GM12878 (cell line): ENCODE measurements at regions not wholly inside any gene's neighbourhood (a gene's known extent, or its start where the extent isn't known, plus 50 kb on each side); places are given as distances from the start of the nearest gene placed in this dataset.

Source experiments
- ATAC-seq: fragments of 200-7000 bp; cut with Tn5 transposase; 3 replicates; pipeline ENCODE4 v1.9.1; 2020; ENCODE audit warnings: mild to moderate bottlenecking, moderate library complexity
- BruUV-seq: library from RNA; stranded (reverse); fragments of 400-500 nt; replicated peaks from 2 replicates; lab custom pipeline; 2021; lab: Mats Ljungman, UMichigan
- CTCF ChIA-PET: fragments of 300-600 bp; sonication (Branson Sonifier 250); formaldehyde crosslinking; extraction: SDS; loops from one replicate; lab custom pipeline; 2021; ENCODE audit warnings: inconsistent platforms; lab: Yijun Ruan, JAX
- POLR2A ChIA-PET: fragments of 350-600 bp; formaldehyde crosslinking; extraction: SDS; loops from one replicate; lab custom pipeline; 2021; ENCODE audit warnings: inconsistent platforms; lab: Charles Lee
- RAD21 ChIA-PET: fragments of 300-600 bp; sonication (Branson Sonifier 250); formaldehyde crosslinking; loops from one replicate; lab custom pipeline; 2023; ENCODE audit warnings: antibody characterized with exemption; ENCODE audit not compliant: unreplicated experiment; lab: Charles Lee
- SMC1A ChIA-PET: fragments of 300-600 bp; sonication (Branson Sonifier 250); formaldehyde crosslinking; loops from one replicate; lab custom pipeline; 2023; ENCODE audit not compliant: unreplicated experiment, uncharacterized antibody; lab: Charles Lee
- DNase-seq: peaks from one replicate; pipeline ENCODE4 v3.0.0-alpha.2; 2011; ENCODE audit warnings: low read depth, low spot score
- FAIRE-seq: peaks from 3 replicates; lab custom pipeline; 2011; peaks lifted over from hg19 to GRCh38; lab: Jason Lieb, UNC
- H2AFZ ChIP-seq: 2 replicates; pipeline ENCODE4 v1.6.0; 2011; ENCODE audit warnings: low read depth, low read length, control low read depth; ENCODE audit not compliant: control insufficient read depth
- H3K27ac ChIP-seq: 2 replicates; pipeline ENCODE4 v1.5.1; 2011; ENCODE audit warnings: control low read depth; ENCODE audit not compliant: control insufficient read depth, insufficient read depth
- H3K27me3 ChIP-seq, 2 experiments: replicated peaks in 1 of 2; 2 replicates each; pipeline versions ENCODE4 v1.6.0 to v1.6.1; 2011; ENCODE audit warnings: low read length in 1 of 2; ENCODE audit not compliant: control insufficient read depth in 2 of 2, insufficient read depth in 2 of 2
- H3K36me3 ChIP-seq, 2 experiments: 2 replicates each; pipeline ENCODE4 v1.5.1; 2011; ENCODE audit warnings: low read length in 1 of 2; ENCODE audit not compliant: control insufficient read depth in 2 of 2, insufficient read depth in 2 of 2
- H3K4me1 ChIP-seq: 2 replicates; pipeline ENCODE4 v1.6.1; 2011; ENCODE audit warnings: mild to moderate bottlenecking, low read length, moderate library complexity, mixed read lengths; ENCODE audit not compliant: control insufficient read depth, insufficient read depth
- H3K4me2 ChIP-seq: 2 replicates; pipeline ENCODE4 v1.6.0; 2011; ENCODE audit warnings: control low read depth; ENCODE audit not compliant: control insufficient read depth, insufficient read depth
- H3K4me3 ChIP-seq: fragments of 200-600 bp; sonication (generic); 2 replicates; pipeline ENCODE4 v1.5.1; 2016
- H3K79me2 ChIP-seq: 2 replicates; pipeline ENCODE4 v1.6.0; 2011; ENCODE audit warnings: low read length; ENCODE audit not compliant: control insufficient read depth, insufficient read depth
- H3K9ac ChIP-seq: 2 replicates; pipeline ENCODE4 v1.8.0; 2011; ENCODE audit warnings: low read length, control low read depth, mixed read lengths; ENCODE audit not compliant: control insufficient read depth, insufficient read depth
- H3K9me3 ChIP-seq: replicated peaks from 3 replicates; pipeline ENCODE4 v1.5.1; 2011; ENCODE audit warnings: mild to moderate bottlenecking, low read length; ENCODE audit not compliant: control insufficient read depth, insufficient read depth
- H4K20me1 ChIP-seq: 2 replicates; pipeline ENCODE4 v1.6.0; 2011; ENCODE audit not compliant: control insufficient read depth, insufficient read depth
- ATF2 ChIP-seq: IDR thresholded peaks from 2 replicates; pipeline ENCODE4 v1.6.1; 2012; ENCODE audit warnings: low read length, inconsistent platforms
- CHD4 ChIP-seq: fragments of 200-600 bp; sonication (generic); IDR thresholded peaks from 2 replicates; pipeline ENCODE4 v1.6.1; 2016; ENCODE audit warnings: mild to moderate bottlenecking
- E2F4 ChIP-seq: IDR thresholded peaks from 2 replicates; pipeline ENCODE4 v1.6.1; 2012; ENCODE audit warnings: low read depth, low read length, improper control_type of control experiment
- HDGF ChIP-seq: fragments of 450-650 bp; IDR thresholded peaks from 2 replicates; pipeline ENCODE4 v1.6.1; 2016; ENCODE audit warnings: antibody characterized with exemption
- KLF5 ChIP-seq: fragments of 450-650 bp; IDR thresholded peaks from 2 replicates; pipeline ENCODE4 v1.6.1; 2014; ENCODE audit warnings: mild to moderate bottlenecking; ENCODE audit not compliant: partially characterized antibody
- MAX ChIP-seq: IDR thresholded peaks from 2 replicates; pipeline ENCODE4 v1.6.1; 2012; ENCODE audit warnings: low read depth, low read length, improper control_type of control experiment
- NBN ChIP-seq: fragments of 450-650 bp; IDR thresholded peaks from 2 replicates; pipeline ENCODE4 v1.6.1; 2016
- PBX3 ChIP-seq: IDR thresholded peaks from 2 replicates; pipeline ENCODE4 v1.6.1; 2011; ENCODE audit warnings: mild to moderate bottlenecking, low read depth, low read length, moderate library complexity; ENCODE audit not compliant: insufficient replicate concordance
- RELB ChIP-seq: fragments of 450-650 bp; IDR thresholded peaks from 2 replicates; pipeline ENCODE4 v1.6.1; 2017; ENCODE audit warnings: low read depth, mild to moderate bottlenecking, moderate library complexity
- RFX5 ChIP-seq: IDR thresholded peaks from 2 replicates; pipeline ENCODE4 v1.6.1; 2011; ENCODE audit warnings: low read depth, low read length, improper control_type of control experiment
- STAT1 ChIP-seq: fragments of 450-650 bp; conservative IDR thresholded peaks from 2 replicates; pipeline ENCODE4 v1.6.1; 2014; ENCODE audit warnings: antibody characterized with exemption, mild to moderate bottlenecking
- YY1 ChIP-seq: IDR thresholded peaks from 2 replicates; pipeline ENCODE4 v1.6.1; 2011; ENCODE audit warnings: low read depth, mild to moderate bottlenecking, low read length
- ZSCAN29 ChIP-seq: fragments of 450-650 bp; IDR thresholded peaks from 2 replicates; pipeline ENCODE4 v1.6.1; 2017; ENCODE audit warnings: mild to moderate bottlenecking, moderate library complexity
- WGBS: methylation state at CpG from one replicate; pipeline ENCODE4 v1.1.6; 2016; ENCODE audit warnings: low lambda C conversion rate; ENCODE audit not compliant: insufficient replicate concordance, insufficient coverage; ENCODE audit errors: missing lambda C conversion rate; 5-methylcytosine and 5-hydroxymethylcytosine counted together
- in situ Hi-C: fragments of 300-500 bp; cut with MboI; formaldehyde crosslinking; loops from 9 replicates; pipeline ENCODE4 v1.14.3; 2018; ENCODE audit warnings: mixed read lengths
- intact Hi-C: fragments of 100-400 bp; cut with micrococcal nuclease; formaldehyde crosslinking; loops from one replicate; pipeline ENCODE4 v1.14.2; 2022; ENCODE audit not compliant: unreplicated experiment
- TF ChIP-seq, protein P1 (sequence below): IDR thresholded peaks from 2 replicates; pipeline ENCODE4 v1.6.1; 2011; ENCODE audit warnings: borderline replicate concordance, low read depth, mild to moderate bottlenecking, moderate library complexity, mixed read lengths, low read length; ENCODE audit not compliant: insufficient read depth; ENCODE audit errors: extremely low read length
- TF ChIP-seq, protein P2 (sequence below): fragments of 450-650 bp; IDR thresholded peaks from 2 replicates; pipeline ENCODE4 v1.6.1; 2016; ENCODE audit warnings: mild to moderate bottlenecking, moderate library complexity, borderline replicate concordance

DNA sequence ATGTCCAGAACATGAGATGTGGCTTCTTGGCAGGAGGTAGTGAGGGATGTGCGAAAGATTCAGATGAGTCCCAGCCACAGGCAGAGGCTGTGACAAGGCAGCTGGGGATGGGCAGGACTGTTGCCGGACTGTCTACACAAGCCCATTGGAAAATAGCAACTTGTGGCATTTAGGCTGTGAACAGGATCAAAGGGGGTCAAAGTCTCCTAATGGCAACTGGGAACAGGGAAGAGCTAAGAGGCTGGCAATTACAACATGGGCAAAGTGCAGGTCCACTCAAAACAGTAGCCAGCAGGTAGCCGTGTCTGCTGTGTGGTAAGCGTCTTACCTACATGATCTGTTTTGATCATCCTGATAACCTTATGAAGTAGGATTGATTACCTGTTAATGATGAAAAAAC is 254.2 kb upstream of the ZNF32 start:
- intact Hi-C loops: no loop called here
- SMC1A ChIA-PET: interaction anchor here (2.2 kb wide), 1 partner anchor 99 kb away, joined by 6 read pairs; no protein-coding TSS in a partner anchor
- H3K27me3 ChIP-seq: peaks cover 2 to 3% of the 10 kb centered on the region in 2 experiments; a peak in 3 of 4 replicates
- no peaks in the 10 kb centered on the region for H3K4me1 ChIP-seq
- H3K36me3 ChIP-seq: no peaks in the 10 kb centered on the region
- RAD21 ChIA-PET: no interaction called here
- no peak for FAIRE-seq
- no TSS peak for BruUV-seq
- H3K4me3 ChIP-seq: no peak overlapping the region
- no peak overlapping the region for H3K4me2 ChIP-seq
- POLR2A ChIA-PET: no interaction called here
- H3K9me3 ChIP-seq: no peaks in the 10 kb centered on the region
- no peaks in the 10 kb centered on the region for H4K20me1 ChIP-seq
- in situ Hi-C loops: no loop called here
- 74% methylated on average over 4 of the region's 4 CpGs for WGBS
- H3K9ac ChIP-seq: no peak overlapping the region
- no peak for DNase-seq
- no peak for ATAC-seq
- CTCF ChIA-PET: no interaction called here
- no peaks in the 10 kb centered on the region for H3K79me2 ChIP-seq
- no peak overlapping the region for H2AFZ ChIP-seq
- no peak overlapping the region for H3K27ac ChIP-seq
- TF ChIP-seq ZSCAN29 (no peak), STAT1 (no peak), RELB (no peak), HDGF (no peak), CHD4 (no peak), KLF5 (no peak), ATF2 (no peak), RFX5 (no peak), PBX3 (no peak), YY1 (no peak), MAX (no peak), NBN (no peak), E2F4 (no peak)
- TF ChIP-seq, protein P1, sequence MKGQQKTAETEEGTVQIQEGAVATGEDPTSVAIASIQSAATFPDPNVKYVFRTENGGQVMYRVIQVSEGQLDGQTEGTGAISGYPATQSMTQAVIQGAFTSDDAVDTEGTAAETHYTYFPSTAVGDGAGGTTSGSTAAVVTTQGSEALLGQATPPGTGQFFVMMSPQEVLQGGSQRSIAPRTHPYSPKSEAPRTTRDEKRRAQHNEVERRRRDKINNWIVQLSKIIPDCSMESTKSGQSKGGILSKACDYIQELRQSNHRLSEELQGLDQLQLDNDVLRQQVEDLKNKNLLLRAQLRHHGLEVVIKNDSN: no peak
- TF ChIP-seq, protein P2, sequence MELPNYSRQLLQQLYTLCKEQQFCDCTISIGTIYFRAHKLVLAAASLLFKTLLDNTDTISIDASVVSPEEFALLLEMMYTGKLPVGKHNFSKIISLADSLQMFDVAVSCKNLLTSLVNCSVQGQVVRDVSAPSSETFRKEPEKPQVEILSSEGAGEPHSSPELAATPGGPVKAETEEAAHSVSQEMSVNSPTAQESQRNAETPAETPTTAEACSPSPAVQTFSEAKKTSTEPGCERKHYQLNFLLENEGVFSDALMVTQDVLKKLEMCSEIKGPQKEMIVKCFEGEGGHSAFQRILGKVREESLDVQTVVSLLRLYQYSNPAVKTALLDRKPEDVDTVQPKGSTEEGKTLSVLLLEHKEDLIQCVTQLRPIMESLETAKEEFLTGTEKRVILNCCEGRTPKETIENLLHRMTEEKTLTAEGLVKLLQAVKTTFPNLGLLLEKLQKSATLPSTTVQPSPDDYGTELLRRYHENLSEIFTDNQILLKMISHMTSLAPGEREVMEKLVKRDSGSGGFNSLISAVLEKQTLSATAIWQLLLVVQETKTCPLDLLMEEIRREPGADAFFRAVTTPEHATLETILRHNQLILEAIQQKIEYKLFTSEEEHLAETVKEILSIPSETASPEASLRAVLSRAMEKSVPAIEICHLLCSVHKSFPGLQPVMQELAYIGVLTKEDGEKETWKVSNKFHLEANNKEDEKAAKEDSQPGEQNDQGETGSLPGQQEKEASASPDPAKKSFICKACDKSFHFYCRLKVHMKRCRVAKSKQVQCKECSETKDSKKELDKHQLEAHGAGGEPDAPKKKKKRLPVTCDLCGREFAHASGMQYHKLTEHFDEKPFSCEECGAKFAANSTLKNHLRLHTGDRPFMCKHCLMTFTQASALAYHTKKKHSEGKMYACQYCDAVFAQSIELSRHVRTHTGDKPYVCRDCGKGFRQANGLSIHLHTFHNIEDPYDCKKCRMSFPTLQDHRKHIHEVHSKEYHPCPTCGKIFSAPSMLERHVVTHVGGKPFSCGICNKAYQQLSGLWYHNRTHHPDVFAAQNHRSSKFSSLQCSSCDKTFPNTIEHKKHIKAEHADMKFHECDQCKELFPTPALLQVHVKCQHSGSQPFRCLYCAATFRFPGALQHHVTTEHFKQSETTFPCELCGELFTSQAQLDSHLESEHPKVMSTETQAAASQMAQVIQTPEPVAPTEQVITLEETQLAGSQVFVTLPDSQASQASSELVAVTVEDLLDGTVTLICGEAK: no peak
